ENCODE measurements at regions not wholly inside any gene's neighbourhood (a gene's known extent, or its start where the extent isn't known, plus 50 kb on each side); places are given as distances from the start of the nearest gene placed in this dataset.
"Not testable (repeated sequence)": the region's sequence is repeated elsewhere in the genome, so short reads cannot be mapped to it uniquely, and the experiment has no call there.

GRCh38 chr2:125681576-125681975 is 974.4 kb upstream of the GYPC start:
- ChIA-PET CTCF (no interaction called here), POLR2A (no interaction called here)

GRCh38 chr2:125681976-125682805 is 973.8 kb upstream of the GYPC start:
- ChIA-PET POLR2A (no interaction called here), CTCF (no interaction called here)

- CTCF ChIA-PET: no interaction called here
- POLR2A ChIA-PET: no interaction called here
These were observed 971.7 kb upstream of the GYPC start for GRCh38 chr2:125684256-125684655.

GRCh38 chr2:125684932-125685331 is 971.0 kb upstream of the GYPC start:
- POLR2A ChIA-PET: no interaction called here
- CTCF ChIA-PET: no interaction called here

DNA sequence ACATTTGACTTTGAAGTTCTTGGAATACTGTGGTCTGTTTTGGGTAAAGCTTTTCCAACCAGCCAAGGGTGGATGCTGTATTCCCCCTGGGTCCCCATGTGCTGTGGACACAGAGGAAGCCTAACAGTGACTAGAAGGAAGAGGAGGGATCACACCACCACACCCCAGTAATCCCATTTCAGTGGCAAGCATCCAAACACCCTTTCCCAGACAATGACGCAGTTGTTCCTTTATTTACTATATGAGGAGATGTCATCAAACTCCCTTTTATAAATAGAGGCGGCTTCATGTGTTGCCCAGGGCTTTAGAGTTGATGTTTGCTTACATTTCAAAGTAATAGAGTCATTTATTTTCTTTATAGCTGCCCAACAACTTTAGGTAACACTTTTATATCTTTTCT is 959.4 kb upstream of the GYPC start:
- ChIA-PET CTCF (no interaction called here), POLR2A (no interaction called here)

GRCh38 chr2:125698280-125698679 is 957.7 kb upstream of the GYPC start:
- POLR2A ChIA-PET: interaction anchor here (0.6 kb wide), 1 partner anchor 168 kb away, joined by 4 read pairs; no protein-coding TSS in a partner anchor
- CTCF ChIA-PET: no interaction called here

- CTCF ChIA-PET: no interaction called here
- POLR2A ChIA-PET: no interaction called here
These were observed 954.9 kb upstream of the GYPC start for GRCh38 chr2:125701070-125701469.

- POLR2A ChIA-PET: no interaction called here
- CTCF ChIA-PET: no interaction called here
These were observed 948.3 kb upstream of the GYPC start for GRCh38 chr2:125707611-125708010.

GRCh38 chr2:125710561-125710960 is 945.4 kb upstream of the GYPC start:
- ChIA-PET CTCF (no interaction called here), POLR2A (no interaction called here)

DNA sequence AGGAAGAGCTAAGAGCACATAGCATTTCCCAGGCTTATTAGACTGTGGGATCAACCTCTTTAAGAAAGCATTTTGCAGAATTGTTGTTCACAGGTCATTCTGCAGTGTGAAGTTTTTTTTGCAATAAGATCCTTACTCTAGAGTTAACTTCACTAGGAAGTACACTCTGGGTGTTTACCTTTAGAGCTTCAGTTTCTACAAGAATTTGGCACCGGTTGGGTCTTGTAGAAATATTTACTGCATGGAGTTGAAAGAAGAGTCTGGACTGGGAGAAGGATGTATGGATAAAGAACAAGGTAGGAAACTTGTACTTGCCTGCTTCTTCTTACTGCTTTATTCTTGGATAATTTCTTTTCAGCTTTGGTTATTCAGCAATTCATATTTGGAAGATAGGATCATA is 944.9 kb upstream of the GYPC start:
- POLR2A ChIA-PET: no interaction called here
- CTCF ChIA-PET: no interaction called here

GRCh38 chr2:125713533-125713932 is 942.4 kb upstream of the GYPC start:
- CTCF ChIA-PET: no interaction called here
- POLR2A ChIA-PET: no interaction called here

DNA sequence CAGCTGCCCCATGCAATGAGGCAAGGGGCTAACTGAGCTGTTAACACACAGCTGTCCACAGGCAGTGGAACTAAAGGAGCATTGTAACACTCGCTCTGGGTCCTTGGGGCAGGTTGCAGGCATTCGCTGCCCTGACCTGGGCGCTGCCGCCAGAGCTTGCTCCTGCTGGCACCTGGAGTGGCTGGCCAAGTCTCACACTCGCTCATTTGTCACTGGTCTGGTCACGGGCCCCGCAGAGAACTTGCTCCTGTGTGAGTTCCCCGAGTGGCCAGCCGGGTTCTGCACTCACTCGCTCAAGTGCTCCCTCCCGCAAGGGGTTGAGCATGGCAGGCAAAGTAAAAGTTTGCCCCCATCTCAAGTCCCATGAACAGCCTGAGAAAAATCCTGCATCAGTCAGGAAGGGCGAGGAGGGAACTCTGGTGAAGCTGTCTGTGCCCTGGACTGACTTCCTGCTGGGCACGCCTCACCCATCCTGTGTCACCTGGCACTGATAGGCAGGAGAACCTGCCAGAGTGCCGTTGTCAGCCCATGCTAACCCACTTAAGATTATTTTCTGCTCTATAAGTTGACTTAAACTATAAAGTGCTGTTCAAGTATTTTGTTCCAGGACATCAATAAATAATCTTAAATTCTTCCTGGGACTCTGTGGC is 934.8 kb upstream of the GYPC start:
- CTCF ChIA-PET: no interaction called here
- POLR2A ChIA-PET: no interaction called here

DNA sequence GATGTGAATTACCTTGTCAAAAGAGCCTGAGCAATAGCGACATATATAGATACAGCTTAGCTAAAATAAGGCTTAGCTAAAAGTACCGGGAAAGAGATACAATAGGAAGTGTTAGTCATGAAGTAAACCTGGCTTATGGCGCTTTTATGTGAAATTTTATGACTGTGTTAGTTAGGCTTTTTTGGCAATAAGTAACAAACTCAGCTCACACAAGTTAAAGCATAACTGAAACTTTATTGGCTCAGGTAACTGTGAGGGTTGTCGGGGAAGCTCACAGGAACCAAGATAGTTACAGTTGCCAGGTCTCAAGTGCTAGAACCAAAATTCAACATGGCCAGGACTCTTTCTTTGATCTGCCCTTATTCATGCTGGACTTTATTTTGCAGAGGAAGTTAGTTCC is 925.0 kb upstream of the GYPC start:
- ChIA-PET POLR2A (no interaction called here), CTCF (no interaction called here)

- CTCF ChIA-PET: no interaction called here
- POLR2A ChIA-PET: no interaction called here
These were observed 919.7 kb upstream of the GYPC start for GRCh38 chr2:125736306-125736705.

DNA sequence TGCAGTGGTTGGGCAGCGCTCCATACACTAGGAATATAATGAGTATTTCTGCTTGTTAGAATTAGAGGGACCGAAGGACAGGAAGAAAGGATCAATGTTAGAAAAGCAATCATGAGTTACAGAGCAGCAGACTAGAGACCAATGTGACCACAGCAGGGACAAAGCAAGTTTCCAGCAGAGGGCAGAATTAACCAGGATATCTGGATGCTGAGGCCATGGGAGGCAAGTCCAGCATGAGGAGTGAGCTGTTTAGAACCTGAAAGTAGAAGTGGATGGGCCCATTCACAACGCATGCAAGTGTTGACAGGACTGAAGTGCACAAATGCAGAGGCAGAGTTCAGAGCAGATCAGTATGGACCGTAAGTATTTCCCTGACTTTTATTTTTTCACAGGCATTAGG is 910.4 kb upstream of the GYPC start:
- ChIA-PET POLR2A (no interaction called here), CTCF (no interaction called here)

GRCh38 chr2:125746321-125747164 is 909.4 kb upstream of the GYPC start:
- CTCF ChIA-PET: no interaction called here
- POLR2A ChIA-PET: no interaction called here

GRCh38 chr2:125747165-125747425 is 908.9 kb upstream of the GYPC start:
- ChIA-PET POLR2A (no interaction called here), CTCF (no interaction called here)

- CTCF ChIA-PET: no interaction called here
- POLR2A ChIA-PET: no interaction called here
These were observed 899.5 kb upstream of the GYPC start for GRCh38 chr2:125756431-125756830.

GRCh38 chr2:125796784-125797183 is 859.2 kb upstream of the GYPC start:
- ChIA-PET POLR2A (no interaction called here), CTCF (no interaction called here)

DNA sequence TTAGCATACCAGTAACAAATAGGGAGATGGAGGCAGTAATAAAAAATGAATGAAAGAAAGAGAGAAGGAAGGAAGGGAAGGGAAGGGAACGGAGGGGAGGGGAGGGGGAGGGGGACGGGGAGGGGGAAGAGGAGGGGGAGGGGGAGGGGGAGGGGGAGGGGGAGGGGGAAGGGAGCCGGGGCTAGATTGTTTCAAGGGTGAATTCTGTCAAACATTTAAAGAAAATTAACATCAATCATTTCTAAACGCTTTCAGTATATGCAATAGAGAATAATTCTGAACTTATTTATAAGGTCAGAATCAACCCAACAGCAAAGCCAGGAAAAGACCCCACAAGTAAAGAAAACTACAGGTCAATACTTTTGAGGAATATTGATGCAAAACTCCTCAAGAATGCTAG is 858.8 kb upstream of the GYPC start:
- ChIA-PET POLR2A (no interaction called here), CTCF (no interaction called here)

DNA sequence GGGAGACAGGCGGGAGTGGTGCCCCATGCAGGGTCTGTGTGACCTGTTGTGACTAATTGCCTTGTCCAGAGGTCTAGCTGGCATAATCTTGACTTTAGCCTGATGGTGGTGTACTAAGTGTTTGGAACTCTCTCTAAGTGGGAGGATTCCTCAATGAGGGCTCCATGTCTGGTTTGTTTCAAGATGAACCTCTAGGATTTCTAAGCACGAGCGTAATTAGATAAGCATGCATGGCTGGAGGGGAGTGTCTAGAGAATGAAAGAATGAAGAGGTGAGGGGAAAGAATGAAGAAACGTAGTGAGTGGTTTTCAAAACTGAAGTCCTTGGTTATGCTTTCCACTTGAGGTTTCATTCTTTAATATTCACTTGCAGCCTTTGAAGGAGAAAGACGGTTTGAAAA is 833.2 kb upstream of the GYPC start:
- ChIA-PET CTCF (no interaction called here), POLR2A (no interaction called here)

DNA sequence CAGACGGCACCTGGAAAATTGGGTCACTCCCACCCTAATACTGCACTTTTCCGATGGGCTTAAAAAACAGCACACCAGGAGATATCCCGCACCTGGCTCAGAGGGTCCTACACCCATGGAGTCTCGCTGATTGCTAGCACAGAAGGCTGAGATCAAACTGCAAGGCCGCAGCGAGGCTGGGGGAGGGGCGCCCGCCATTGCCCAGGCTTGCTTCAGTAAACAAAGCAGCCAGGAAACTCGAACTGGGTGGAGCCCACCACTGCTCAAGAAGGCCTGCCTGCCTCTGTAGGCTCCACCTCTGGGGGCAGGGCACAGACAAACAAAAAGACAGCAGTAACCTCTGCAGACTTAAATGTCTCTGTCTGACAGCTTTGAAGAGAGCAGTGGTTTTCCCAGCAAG is 830.2 kb upstream of the GYPC start:
- POLR2A ChIA-PET, CTCF ChIA-PET: not testable (repeated sequence)
